ENCODE measurements at regions not wholly inside any gene's neighbourhood (a gene's known extent, or its start where the extent isn't known, plus 50 kb on each side); places are given as distances from the start of the nearest gene placed in this dataset.

GRCh38 chr6:113347436-113347835, 509.7 kb upstream of the MARCKS start:
- Mint-ChIP-seq H3K9me3 (no peaks in the 10 kb centered on the region), H3K4me1 (no peaks in the 10 kb centered on the region), H3K27me3 (no peaks in the 10 kb centered on the region), H3K27ac (no peak overlapping the region), H3K4me3 (no peak overlapping the region)
- no peak for ATAC-seq
- no peak for DNase-seq

GRCh38 chr6:113350461-113350860, 506.7 kb upstream of the MARCKS start:
- Mint-ChIP-seq H3K27me3 (no peaks in the 10 kb centered on the region), H3K9me3 (no peaks in the 10 kb centered on the region), H3K4me3 (no peak overlapping the region), H3K27ac (no peak overlapping the region), H3K4me1 (no peaks in the 10 kb centered on the region)
- DNase-seq (no peak), ATAC-seq (no peak)

GRCh38 chr6:113351173-113351834, 505.8 kb upstream of the MARCKS start:
- Mint-ChIP-seq H3K4me3 (no peak overlapping the region), H3K4me1 (no peaks in the 10 kb centered on the region), H3K27ac (no peak overlapping the region), H3K27me3 (no peaks in the 10 kb centered on the region), H3K9me3 (no peaks in the 10 kb centered on the region)
- ATAC-seq (no peak), DNase-seq (no peak)

- H3K4me3 Mint-ChIP-seq, result no peak overlapping the region
- DNase-seq, result no peak
- H3K9me3 Mint-ChIP-seq, result no peaks in the 10 kb centered on the region
- ATAC-seq, result no peak
- H3K4me1 Mint-ChIP-seq, result no peaks in the 10 kb centered on the region
- H3K27ac Mint-ChIP-seq, result no peak overlapping the region
- no peaks in the 10 kb centered on the region for H3K27me3 Mint-ChIP-seq
Observed at GRCh38 chr6:113352029-113352801, 504.9 kb upstream of the MARCKS start.

- H3K4me1 Mint-ChIP-seq, result no peaks in the 10 kb centered on the region
- no peaks in the 10 kb centered on the region for H3K9me3 Mint-ChIP-seq
- H3K27me3 Mint-ChIP-seq, result no peaks in the 10 kb centered on the region
- H3K4me3 Mint-ChIP-seq, result no peak overlapping the region
- H3K27ac Mint-ChIP-seq, result no peak overlapping the region
- no peak for DNase-seq
- ATAC-seq, result no peak
Observed at GRCh38 chr6:113352831-113353230, 504.3 kb upstream of the MARCKS start.

GRCh38 chr6:113353392-113353791, 503.8 kb upstream of the MARCKS start:
- H3K9me3 Mint-ChIP-seq, result no peaks in the 10 kb centered on the region
- no peaks in the 10 kb centered on the region for H3K4me1 Mint-ChIP-seq
- H3K27me3 Mint-ChIP-seq, result no peaks in the 10 kb centered on the region
- no peak overlapping the region for H3K4me3 Mint-ChIP-seq
- no peak overlapping the region for H3K27ac Mint-ChIP-seq
- DNase-seq (no peak), ATAC-seq (no peak)

- no peak for DNase-seq
Observed at GRCh38 chr6:113354204-113354895, 502.8 kb upstream of the MARCKS start.

GRCh38 chr6:113356139-113356538, 501.0 kb upstream of the MARCKS start:
- H3K4me3 Mint-ChIP-seq, result no peak overlapping the region

More at GRCh38 chr6:113354204-113354895, 502.8 kb upstream of the MARCKS start:
- no peak for ATAC-seq
- H3K9me3 Mint-ChIP-seq, result no peaks in the 10 kb centered on the region
- H3K27ac Mint-ChIP-seq, result no peak overlapping the region
- H3K4me3 Mint-ChIP-seq, result no peak overlapping the region
- H3K27me3 Mint-ChIP-seq, result no peaks in the 10 kb centered on the region
- no peaks in the 10 kb centered on the region for H3K4me1 Mint-ChIP-seq

GRCh38 chr6:113357041-113357440, 500.1 kb upstream of the MARCKS start:
- H3K27me3 Mint-ChIP-seq, result no peaks in the 10 kb centered on the region
- ATAC-seq, result no peak
- no peak overlapping the region for H3K27ac Mint-ChIP-seq
- H3K4me1 Mint-ChIP-seq, result no peaks in the 10 kb centered on the region
- H3K9me3 Mint-ChIP-seq, result no peaks in the 10 kb centered on the region
- DNase-seq, result no peak
- H3K4me3 Mint-ChIP-seq, result no peak overlapping the region

More at GRCh38 chr6:113356139-113356538, 501.0 kb upstream of the MARCKS start:
- no peaks in the 10 kb centered on the region for H3K9me3 Mint-ChIP-seq
- H3K4me1 Mint-ChIP-seq, result no peaks in the 10 kb centered on the region
- DNase-seq, result no peak
- no peak for ATAC-seq
- no peaks in the 10 kb centered on the region for H3K27me3 Mint-ChIP-seq
- H3K27ac Mint-ChIP-seq, result no peak overlapping the region

GRCh38 chr6:113358063-113358583, 499.0 kb upstream of the MARCKS start:
- H3K4me1 Mint-ChIP-seq, result no peaks in the 10 kb centered on the region
- no peak overlapping the region for H3K27ac Mint-ChIP-seq
- H3K9me3 Mint-ChIP-seq, result no peaks in the 10 kb centered on the region
- no peak for ATAC-seq
- no peak overlapping the region for H3K4me3 Mint-ChIP-seq
- DNase-seq, result no peak
- H3K27me3 Mint-ChIP-seq, result no peaks in the 10 kb centered on the region

- no peak overlapping the region for H3K4me3 Mint-ChIP-seq
- H3K27ac Mint-ChIP-seq, result no peak overlapping the region
- H3K9me3 Mint-ChIP-seq, result no peaks in the 10 kb centered on the region
- DNase-seq, result no peak
- H3K27me3 Mint-ChIP-seq, result no peaks in the 10 kb centered on the region
- H3K4me1 Mint-ChIP-seq, result no peaks in the 10 kb centered on the region
- no peak for ATAC-seq
Observed at GRCh38 chr6:113359155-113360140, 497.7 kb upstream of the MARCKS start.

GRCh38 chr6:113361014-113361645, 496.0 kb upstream of the MARCKS start:
- H3K4me3 Mint-ChIP-seq, result no peak overlapping the region
- H3K9me3 Mint-ChIP-seq, result no peaks in the 10 kb centered on the region
- no peaks in the 10 kb centered on the region for H3K4me1 Mint-ChIP-seq
- DNase-seq (no peak), ATAC-seq (no peak)
- H3K27ac Mint-ChIP-seq, result no peak overlapping the region
- no peaks in the 10 kb centered on the region for H3K27me3 Mint-ChIP-seq

GRCh38 chr6:113362301-113363047, 494.7 kb upstream of the MARCKS start:
- no peak for ATAC-seq
- Mint-ChIP-seq H3K27me3 (no peaks in the 10 kb centered on the region), H3K4me3 (no peak overlapping the region), H3K27ac (peak overlapping the region in 1 of 2 donors; percentile 24), H3K9me3 (no peaks in the 10 kb centered on the region), H3K4me1 (no peaks in the 10 kb centered on the region)
- no peak for DNase-seq

All from stimulated activated naive CD8-positive, alpha-beta T cell treated with anti-CD3 and anti-CD28 coated beads, Interleukin-15, amount 100 ng/mL, for 72 hours (primary cell).